HepG2 (cell line): ENCODE measurements at regions not wholly inside any gene's neighbourhood (a gene's known extent, or its start where the extent isn't known, plus 50 kb on each side); places are given as distances from the start of the nearest gene placed in this dataset.

Source experiments
- ATAC-seq: fragments of 200-7000 bp; cut with Tn5 transposase; 3 replicates; pipeline ENCODE4 v1.9.1; 2020; ENCODE audit warnings: mild to moderate bottlenecking, moderate library complexity
- BruUV-seq: library from RNA; stranded (reverse); fragments of 400-500 nt; replicated peaks from 2 replicates; lab custom pipeline; 2021; lab: Mats Ljungman, UMichigan
- CTCF ChIA-PET: fragments of 300-600 bp; formaldehyde crosslinking; extraction: SDS; loops from one replicate; lab custom pipeline; 2021; ENCODE audit warnings: low total read pairs, inconsistent platforms, low intra/inter-chr PET ratio; lab: Yijun Ruan, JAX
- POLR2A ChIA-PET: fragments of 350-600 bp; sonication (Branson Sonifier 250); formaldehyde crosslinking; loops from one replicate; lab custom pipeline; 2020; ENCODE audit warnings: antibody characterized with exemption, inconsistent platforms; lab: Yijun Ruan, JAX
- DNase-seq: peaks from one replicate; pipeline ENCODE4 v3.0.0-alpha.2; 2015; ENCODE audit warnings: low spot score
- FAIRE-seq: peaks from 3 replicates; lab custom pipeline; 2011; peaks lifted over from hg19 to GRCh38; lab: Jason Lieb, UNC
- H2AFZ ChIP-seq: one replicate; pipeline ENCODE4 v1.6.1; 2011; ENCODE audit warnings: low read length, inconsistent platforms
- H3K27ac ChIP-seq: fragments of 300-600 bp; 3 replicates; pipeline ENCODE4 v1.8.0; 2011; ENCODE audit warnings: mixed run types, mild to moderate bottlenecking, mixed read lengths, low read length, inconsistent platforms; ENCODE audit not compliant: insufficient read depth; ENCODE audit errors: extremely low read length
- H3K27me3 ChIP-seq, 2 experiments: fragments of 200-600 bp in 1 of 2; 2 replicates in 1 of 2; 3 replicates in 1 of 2; pipeline versions ENCODE4 v1.6.0 to v1.8.0; 2011; ENCODE audit warnings: low read length in 2 of 2, mild to moderate bottlenecking in 2 of 2, moderate library complexity in 2 of 2, inconsistent platforms in 1 of 2; ENCODE audit not compliant: insufficient read depth in 2 of 2, control insufficient read depth in 1 of 2
- H3K36me3 ChIP-seq, 2 experiments: fragments of 200-600 bp in 1 of 2; replicated peaks in 1 of 2; 2 replicates in 1 of 2; 3 replicates in 1 of 2; pipeline versions ENCODE4 v1.5.1 to v1.8.0; 2011; ENCODE audit warnings: low read length in 2 of 2, inconsistent platforms in 1 of 2; ENCODE audit not compliant: insufficient read depth in 2 of 2, control insufficient read depth in 1 of 2
- H3K4me1 ChIP-seq: 2 replicates; pipeline ENCODE4 v1.5.1; 2012; ENCODE audit warnings: low read length, inconsistent platforms; ENCODE audit not compliant: insufficient read depth
- H3K4me2 ChIP-seq: 2 replicates; pipeline ENCODE4 v1.6.0; 2011; ENCODE audit warnings: low read depth, low read length, inconsistent platforms
- H3K4me3 ChIP-seq, 3 experiments: fragments of 200-600 bp in 1 of 3; sonication (generic), shearing (Covaris generic) in 1 of 3; replicated peaks in 1 of 3; 2 replicates each; pipeline ENCODE4 v1.5.1; 2011 to 2016; ENCODE audit warnings: low read length in 3 of 3, inconsistent platforms in 2 of 3, low read depth in 2 of 3, mild to moderate bottlenecking in 2 of 3, control low read depth in 1 of 3, mixed read lengths in 1 of 3; ENCODE audit not compliant: insufficient read depth in 1 of 3
- H3K79me2 ChIP-seq: one replicate; pipeline ENCODE4 v1.6.1; 2011; ENCODE audit warnings: low read length, inconsistent platforms; ENCODE audit not compliant: insufficient read depth
- H3K9ac ChIP-seq: 2 replicates; pipeline ENCODE4 v1.6.0; 2011; ENCODE audit warnings: mild to moderate bottlenecking, low read depth, low read length, inconsistent platforms; ENCODE audit not compliant: insufficient read depth
- H3K9me3 ChIP-seq: 2 replicates; pipeline ENCODE4 v1.5.1; 2012; ENCODE audit warnings: mild to moderate bottlenecking, low read length
- H4K20me1 ChIP-seq: 2 replicates; pipeline ENCODE4 v1.6.0; 2011; ENCODE audit warnings: inconsistent platforms, mild to moderate bottlenecking, low read length, moderate library complexity; ENCODE audit not compliant: insufficient read depth
- BORCS8-MEF2B ChIP-seq: sonication (generic); formaldehyde crosslinking; IDR thresholded peaks from 2 replicates; pipeline ENCODE4 v1.8.0; 2022; ENCODE audit warnings: mild to moderate bottlenecking, missing genetic modification reagents
- CEBPB ChIP-seq: IDR thresholded peaks from 2 replicates; pipeline ENCODE4 v1.6.1; 2011; ENCODE audit warnings: low read depth, low read length, improper control_type of control experiment, borderline replicate concordance
- GPBP1L1 ChIP-seq: sonication (generic); formaldehyde crosslinking; IDR thresholded peaks from 2 replicates; pipeline ENCODE4 v1.5.0; 2020; ENCODE audit warnings: mild to moderate bottlenecking, missing genetic modification reagents
- KLF9 ChIP-seq: IDR thresholded peaks from 2 replicates; pipeline ENCODE4 v1.6.1; 2016; ENCODE audit warnings: low read depth
- MLLT10 ChIP-seq: sonication (generic); formaldehyde crosslinking; IDR thresholded peaks from 2 replicates; pipeline ENCODE4 v1.4.0; 2020; ENCODE audit warnings: missing genetic modification reagents
- NR1H2 ChIP-seq: sonication (generic); formaldehyde crosslinking; IDR thresholded peaks from 2 replicates; pipeline ENCODE4 v1.8.1; 2022; ENCODE audit warnings: low read depth, missing genetic modification reagents, borderline replicate concordance
- NR2F6 ChIP-seq, 2 experiments: IDR thresholded peaks; 2 replicates each; pipeline ENCODE4 v1.6.1; 2016; ENCODE audit warnings: antibody characterized with exemption in 1 of 2, mild to moderate bottlenecking in 1 of 2
- PAX8 ChIP-seq: sonication (generic); formaldehyde crosslinking; IDR thresholded peaks from 2 replicates; pipeline ENCODE4 v1.8.0; 2022; ENCODE audit warnings: mild to moderate bottlenecking, missing genetic modification reagents, borderline replicate concordance
- POGK ChIP-seq: sonication (generic); formaldehyde crosslinking; conservative IDR thresholded peaks from 2 replicates; pipeline ENCODE4 v1.8.0; 2022; ENCODE audit warnings: mild to moderate bottlenecking, moderate library complexity, missing genetic modification reagents
- TBP ChIP-seq: sonication (generic); formaldehyde crosslinking; IDR thresholded peaks from 2 replicates; pipeline ENCODE4 v1.5.0; 2020; ENCODE audit warnings: missing genetic modification reagents
- ZNF207 ChIP-seq: fragments of 450-650 bp; IDR thresholded peaks from 2 replicates; pipeline ENCODE4 v1.6.1; 2016; ENCODE audit warnings: antibody characterized with exemption, borderline replicate concordance
- ZNF557 ChIP-seq: sonication (generic); formaldehyde crosslinking; IDR thresholded peaks from 2 replicates; pipeline ENCODE4 v1.4.0; 2020; ENCODE audit warnings: missing genetic modification reagents
- ZSCAN20 ChIP-seq: sonication (generic); formaldehyde crosslinking; IDR thresholded peaks from 2 replicates; pipeline ENCODE4 v1.4.0; 2020; ENCODE audit warnings: missing genetic modification reagents, mild to moderate bottlenecking, borderline replicate concordance
- WGBS: methylation state at CpG from one replicate; pipeline ENCODE4 v1.1.6; 2017; ENCODE audit warnings: low lambda C conversion rate; 5-methylcytosine and 5-hydroxymethylcytosine counted together
- in situ Hi-C: cut with HindIII; loops from 2 replicates; pipeline ENCODE4 v1.10.0; 2017; ENCODE audit warnings: low pct_unique_long_range_greater_than_20kb; ENCODE audit not compliant: extremely low pct_ligation_motif_present
- intact Hi-C: fragments of 100-400 bp; cut with micrococcal nuclease; formaldehyde crosslinking; loops from one replicate; pipeline ENCODE4 v1.10.0; 2022; ENCODE audit not compliant: unreplicated experiment
- TF ChIP-seq, protein P1 (sequence below): sonication (generic); formaldehyde crosslinking; IDR thresholded peaks from 2 replicates; pipeline ENCODE4 v1.4.0; 2020; ENCODE audit warnings: missing genetic modification reagents

DNA sequence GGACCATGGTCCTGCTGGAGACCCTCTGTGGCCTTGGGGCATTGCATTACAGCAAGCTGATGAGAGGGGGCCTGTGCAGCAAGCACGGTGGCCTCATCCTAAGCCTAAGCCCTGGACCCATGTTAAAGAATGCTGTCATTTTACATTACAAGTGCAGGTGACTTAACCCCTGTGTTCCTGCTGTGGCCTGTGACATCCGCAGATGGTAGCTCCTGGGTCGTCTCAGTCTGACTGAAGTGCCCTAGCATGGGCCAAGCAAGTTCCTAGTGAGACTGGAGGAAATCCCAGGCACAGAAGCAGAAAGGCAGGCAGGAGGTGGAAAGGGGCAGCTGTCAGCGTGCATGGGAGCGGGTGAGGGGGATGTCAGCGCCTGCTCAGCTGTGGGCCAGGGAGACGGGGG is 252.4 kb downstream of the FNDC1 start:
- 47% methylated on average over 7 of the region's 7 CpGs for WGBS
- H3K9me3 ChIP-seq = no peaks in the 10 kb centered on the region
- no peaks in the 10 kb centered on the region for H3K36me3 ChIP-seq
- H3K4me3 ChIP-seq = no peak overlapping the region
- CTCF ChIA-PET = no interaction called here
- no peak overlapping the region for H3K4me2 ChIP-seq
- DNase-seq (no peak), ATAC-seq (no peak; the same call in 2 of the 3 replicates)
- H2AFZ ChIP-seq = no peak overlapping the region
- H3K9ac ChIP-seq = no peak overlapping the region
- no TSS peak for BruUV-seq
- intact Hi-C loops = no loop called here
- H3K27me3 ChIP-seq = peaks cover 2 to 20% of the 10 kb centered on the region in 2 experiments; a peak in 4 of 5 replicates
- no peaks in the 10 kb centered on the region for H3K79me2 ChIP-seq
- no peaks in the 10 kb centered on the region for H4K20me1 ChIP-seq
- TF ChIP-seq POGK (no peak), BORCS8-MEF2B (CRISPR knock-in tag) (no peak), MLLT10 (CRISPR knock-in tag) (no peak), ZSCAN20 (CRISPR knock-in tag) (no peak), TBP (no peak), NR1H2 (CRISPR knock-in tag) (no peak), KLF9 (CRISPR knock-in tag) (no peak), NR2F6 (IDR thresholded peaks at IDR 0.05) (no peak), NR2F6 (CRISPR knock-in tag; IDR thresholded peaks at IDR 0.05) (no peak), ZNF557 (no peak), GPBP1L1 (CRISPR knock-in tag) (no peak), CEBPB (no peak), ZNF207 (no peak), PAX8 (CRISPR knock-in tag) (no peak)
- TF ChIP-seq, protein P1, sequence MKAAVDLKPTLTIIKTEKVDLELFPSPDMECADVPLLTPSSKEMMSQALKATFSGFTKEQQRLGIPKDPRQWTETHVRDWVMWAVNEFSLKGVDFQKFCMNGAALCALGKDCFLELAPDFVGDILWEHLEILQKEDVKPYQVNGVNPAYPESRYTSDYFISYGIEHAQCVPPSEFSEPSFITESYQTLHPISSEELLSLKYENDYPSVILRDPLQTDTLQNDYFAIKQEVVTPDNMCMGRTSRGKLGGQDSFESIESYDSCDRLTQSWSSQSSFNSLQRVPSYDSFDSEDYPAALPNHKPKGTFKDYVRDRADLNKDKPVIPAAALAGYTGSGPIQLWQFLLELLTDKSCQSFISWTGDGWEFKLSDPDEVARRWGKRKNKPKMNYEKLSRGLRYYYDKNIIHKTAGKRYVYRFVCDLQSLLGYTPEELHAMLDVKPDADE (CRISPR knock-in tag) = no peak
- TF ChIP-seq, all 625 proteins: peak for 0
- no peaks in the 10 kb centered on the region for H3K4me1 ChIP-seq
- no peak for FAIRE-seq
- POLR2A ChIA-PET = no interaction called here
- no peak overlapping the region for H3K27ac ChIP-seq
- in situ Hi-C loops = no loop called here
